NCI-H69 (cell line): ENCODE measurements at regions not wholly inside any gene's neighbourhood (a gene's known extent, or its start where the extent isn't known, plus 50 kb on each side); places are given as distances from the start of the nearest gene placed in this dataset.
"Not testable (repeated sequence)": the region's sequence is repeated elsewhere in the genome, so short reads cannot be mapped to it uniquely, and the experiment has no call there.

Experiments used
- DNase-seq: peaks from one replicate; lab custom pipeline; 2025; lab: John Stamatoyannopoulos, UW

- DNase-seq, result no peak
Observed at GRCh38 chr4:85018983-85019382, 52.5 kb upstream of the WDFY3 start.

GRCh38 chr4:85019411-85019810 is 52.9 kb upstream of the WDFY3 start:
- no peak for DNase-seq

GRCh38 chr4:85024671-85025070 is 58.2 kb upstream of the WDFY3 start:
- DNase-seq, result no peak

- DNase-seq, result peak; percentile 37
Observed at GRCh38 chr4:85028910-85029309, 62.4 kb upstream of the WDFY3 start.

GRCh38 chr4:85029453-85029852 is 63.0 kb upstream of the WDFY3 start:
- no peak for DNase-seq

GRCh38 chr4:85030156-85030555 is 63.7 kb upstream of the WDFY3 start:
- no peak for DNase-seq

GRCh38 chr4:85033838-85034237 is 67.3 kb upstream of the WDFY3 start:
- not testable (repeated sequence) for DNase-seq

- DNase-seq, result no peak
Observed at GRCh38 chr4:85039526-85039925, 73.0 kb upstream of the WDFY3 start.

GRCh38 chr4:85043812-85044496 is 77.5 kb upstream of the WDFY3 start:
- DNase-seq, result peak; percentile 18

- DNase-seq, result no peak
Observed at GRCh38 chr4:85050736-85051135, 84.2 kb upstream of the WDFY3 start.

GRCh38 chr4:85051526-85051925 is 85.0 kb upstream of the WDFY3 start:
- no peak for DNase-seq

- DNase-seq, result not testable (repeated sequence)
Observed at GRCh38 chr4:85054925-85055324, 88.4 kb upstream of the WDFY3 start.

- no peak for DNase-seq
Observed at GRCh38 chr4:85058551-85058950, 92.1 kb upstream of the WDFY3 start.

- no peak for DNase-seq
Observed at GRCh38 chr4:85061974-85062373, 95.5 kb upstream of the WDFY3 start.

- DNase-seq, result no peak
Observed at GRCh38 chr4:85062466-85062865, 96.0 kb upstream of the WDFY3 start.

GRCh38 chr4:85067342-85067741 is 100.9 kb upstream of the WDFY3 start:
- DNase-seq, result no peak

GRCh38 chr4:85078016-85078415 is 111.5 kb upstream of the WDFY3 start:
- DNase-seq, result no peak

GRCh38 chr4:85081196-85081595 is 114.7 kb upstream of the WDFY3 start:
- DNase-seq, result no peak

- DNase-seq, result peak; percentile 68
Observed at GRCh38 chr4:85084371-85085094, 118.0 kb upstream of the WDFY3 start.

GRCh38 chr4:85086721-85087120 is 120.2 kb upstream of the WDFY3 start:
- no peak for DNase-seq

GRCh38 chr4:85092536-85092935 is 126.0 kb upstream of the WDFY3 start:
- DNase-seq, result peak; percentile 58

GRCh38 chr4:85092943-85093342 is 126.5 kb upstream of the WDFY3 start:
- peak; percentile 51 for DNase-seq

GRCh38 chr4:85094735-85095134 is 128.2 kb upstream of the WDFY3 start:
- no peak for DNase-seq

- DNase-seq, result no peak
Observed at GRCh38 chr4:85102606-85103005, 136.1 kb upstream of the WDFY3 start.
